ENCODE measurements at regions not wholly inside any gene's neighbourhood (a gene's known extent, or its start where the extent isn't known, plus 50 kb on each side); places are given as distances from the start of the nearest gene placed in this dataset.

DNA sequence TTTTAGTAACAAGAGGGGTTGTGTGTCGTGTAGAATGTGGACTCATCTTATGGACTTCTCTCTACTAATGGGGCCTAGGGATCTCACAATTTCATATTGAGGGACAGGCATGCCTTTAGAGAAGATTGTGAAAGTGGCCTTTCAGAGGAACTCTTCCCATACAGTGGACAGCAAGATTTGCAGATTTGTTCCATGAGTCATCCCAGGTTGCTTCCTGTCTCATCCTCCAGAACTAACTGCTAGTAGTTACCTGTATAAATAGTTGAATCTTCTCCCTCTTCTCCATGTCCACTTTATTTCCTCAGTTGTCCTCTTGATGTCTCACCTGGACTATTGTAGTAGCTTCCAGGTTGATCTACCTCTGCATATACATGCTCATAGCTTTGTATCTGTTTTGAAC, 997.5 kb upstream of the CTNND2 start:
- TF ChIP-seq, protein P1, sequence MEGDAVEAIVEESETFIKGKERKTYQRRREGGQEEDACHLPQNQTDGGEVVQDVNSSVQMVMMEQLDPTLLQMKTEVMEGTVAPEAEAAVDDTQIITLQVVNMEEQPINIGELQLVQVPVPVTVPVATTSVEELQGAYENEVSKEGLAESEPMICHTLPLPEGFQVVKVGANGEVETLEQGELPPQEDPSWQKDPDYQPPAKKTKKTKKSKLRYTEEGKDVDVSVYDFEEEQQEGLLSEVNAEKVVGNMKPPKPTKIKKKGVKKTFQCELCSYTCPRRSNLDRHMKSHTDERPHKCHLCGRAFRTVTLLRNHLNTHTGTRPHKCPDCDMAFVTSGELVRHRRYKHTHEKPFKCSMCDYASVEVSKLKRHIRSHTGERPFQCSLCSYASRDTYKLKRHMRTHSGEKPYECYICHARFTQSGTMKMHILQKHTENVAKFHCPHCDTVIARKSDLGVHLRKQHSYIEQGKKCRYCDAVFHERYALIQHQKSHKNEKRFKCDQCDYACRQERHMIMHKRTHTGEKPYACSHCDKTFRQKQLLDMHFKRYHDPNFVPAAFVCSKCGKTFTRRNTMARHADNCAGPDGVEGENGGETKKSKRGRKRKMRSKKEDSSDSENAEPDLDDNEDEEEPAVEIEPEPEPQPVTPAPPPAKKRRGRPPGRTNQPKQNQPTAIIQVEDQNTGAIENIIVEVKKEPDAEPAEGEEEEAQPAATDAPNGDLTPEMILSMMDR (IDR thresholded peaks at IDR 0.05) = no peak
- TF ChIP-seq POLR2A (IDR thresholded peaks at IDR 0.05; ENCODE audit: low read depth) = no peak
- no peak for TF ChIP-seq POLR2AphosphoS5 (IDR thresholded peaks at IDR 0.05)

All from esophagus muscularis mucosa (tissue), 3 donors.